RKO (cell line): ENCODE measurements at regions not wholly inside any gene's neighbourhood (a gene's known extent, or its start where the extent isn't known, plus 50 kb on each side); places are given as distances from the start of the nearest gene placed in this dataset.
"Not testable (repeated sequence)": the region's sequence is repeated elsewhere in the genome, so short reads cannot be mapped to it uniquely, and the experiment has no call there.

ENCODE experiments used
- DNase-seq: peaks from one replicate; pipeline ENCODE4 v3.0.0-alpha.2; 2016; ENCODE audit warnings: low spot score

- no peak for DNase-seq
Measured at GRCh38 chr12:17695495-17695894, 394.5 kb downstream of the RERGL start.

GRCh38 chr12:17691369-17691768, 398.6 kb downstream of the RERGL start:
- peak; percentile 2 for DNase-seq

GRCh38 chr12:17680220-17680619, 409.8 kb downstream of the RERGL start:
- DNase-seq = no peak

GRCh38 chr12:17666641-17667324, 423.2 kb downstream of the RERGL start:
- no peak for DNase-seq

- no peak for DNase-seq
Measured at GRCh38 chr12:17665839-17666238, 424.2 kb downstream of the RERGL start.

GRCh38 chr12:17661250-17661649, 428.7 kb downstream of the RERGL start:
- DNase-seq = no peak

GRCh38 chr12:17652436-17652835, 437.6 kb downstream of the RERGL start:
- DNase-seq = no peak

GRCh38 chr12:17642340-17642650, 447.7 kb downstream of the RERGL start:
- DNase-seq = no peak

GRCh38 chr12:17640615-17641014, 449.4 kb downstream of the RERGL start:
- DNase-seq = no peak

GRCh38 chr12:17618831-17619230, 471.2 kb downstream of the RERGL start:
- DNase-seq = no peak

GRCh38 chr12:17609701-17610100, 480.3 kb downstream of the RERGL start:
- DNase-seq = no peak

- no peak for DNase-seq
Measured at GRCh38 chr12:17609153-17609552, 480.8 kb downstream of the RERGL start.

- DNase-seq = no peak
Measured at GRCh38 chr12:17595111-17595510, 494.9 kb downstream of the RERGL start.

GRCh38 chr12:17593715-17594406, 496.1 kb downstream of the RERGL start:
- DNase-seq = no peak

GRCh38 chr12:17592472-17592871, 497.5 kb downstream of the RERGL start:
- DNase-seq = no peak

GRCh38 chr12:17591005-17591681, 498.9 kb downstream of the RERGL start:
- DNase-seq = no peak

- DNase-seq = peak; percentile 22
Measured at GRCh38 chr12:17588968-17589367, 501.0 kb downstream of the RERGL start.

- DNase-seq = no peak
Measured at GRCh38 chr12:17579205-17580026, 510.6 kb downstream of the RERGL start.

- no peak for DNase-seq
Measured at GRCh38 chr12:17577405-17577804, 512.6 kb downstream of the RERGL start.

- no peak for DNase-seq
Measured at GRCh38 chr12:17572250-17572649, 517.7 kb downstream of the RERGL start.

GRCh38 chr12:17571047-17571446, 518.9 kb downstream of the RERGL start:
- DNase-seq = no peak

- DNase-seq = not testable (repeated sequence)
Measured at GRCh38 chr12:17564630-17565029, 525.4 kb downstream of the RERGL start.

- DNase-seq = no peak
Measured at GRCh38 chr12:17550011-17550410, 540.0 kb downstream of the RERGL start.
